ENCODE measurements at regions not wholly inside any gene's neighbourhood (a gene's known extent, or its start where the extent isn't known, plus 50 kb on each side); places are given as distances from the start of the nearest gene placed in this dataset.

GRCh38 chr18:14930076-14930475 lies 182.1 kb downstream of the ANKRD30B start:
- no peak for TF ChIP-seq POLR2A (IDR thresholded peaks at IDR 0.05)
- TF ChIP-seq, protein P1, sequence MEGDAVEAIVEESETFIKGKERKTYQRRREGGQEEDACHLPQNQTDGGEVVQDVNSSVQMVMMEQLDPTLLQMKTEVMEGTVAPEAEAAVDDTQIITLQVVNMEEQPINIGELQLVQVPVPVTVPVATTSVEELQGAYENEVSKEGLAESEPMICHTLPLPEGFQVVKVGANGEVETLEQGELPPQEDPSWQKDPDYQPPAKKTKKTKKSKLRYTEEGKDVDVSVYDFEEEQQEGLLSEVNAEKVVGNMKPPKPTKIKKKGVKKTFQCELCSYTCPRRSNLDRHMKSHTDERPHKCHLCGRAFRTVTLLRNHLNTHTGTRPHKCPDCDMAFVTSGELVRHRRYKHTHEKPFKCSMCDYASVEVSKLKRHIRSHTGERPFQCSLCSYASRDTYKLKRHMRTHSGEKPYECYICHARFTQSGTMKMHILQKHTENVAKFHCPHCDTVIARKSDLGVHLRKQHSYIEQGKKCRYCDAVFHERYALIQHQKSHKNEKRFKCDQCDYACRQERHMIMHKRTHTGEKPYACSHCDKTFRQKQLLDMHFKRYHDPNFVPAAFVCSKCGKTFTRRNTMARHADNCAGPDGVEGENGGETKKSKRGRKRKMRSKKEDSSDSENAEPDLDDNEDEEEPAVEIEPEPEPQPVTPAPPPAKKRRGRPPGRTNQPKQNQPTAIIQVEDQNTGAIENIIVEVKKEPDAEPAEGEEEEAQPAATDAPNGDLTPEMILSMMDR (IDR thresholded peaks at IDR 0.05) = no peak

Measured in Peyer's patch (tissue), 4 donors.